Type B pancreatic cell (in vitro differentiated cells): ENCODE measurements at regions not wholly inside any gene's neighbourhood (a gene's known extent, or its start where the extent isn't known, plus 50 kb on each side); places are given as distances from the start of the nearest gene placed in this dataset.

Source experiments
- DNase-seq: peaks from one replicate; pipeline ENCODE4 v3.0.0; 2021; ENCODE audit warnings: mixed read lengths; ENCODE audit not compliant: unreplicated experiment; ENCODE audit errors: extremely low spot score
- H3K27ac Mint-ChIP-seq: 2 replicates; pipeline ENCODE4 v1.8.0; 2021; ENCODE audit warnings: mild to moderate bottlenecking, mixed read lengths
- H3K27me3 Mint-ChIP-seq: 2 replicates; pipeline ENCODE4 v1.8.0; 2021; ENCODE audit warnings: mixed read lengths
- H3K36me3 Mint-ChIP-seq: 2 replicates; pipeline ENCODE4 v1.8.0; 2021; ENCODE audit warnings: mixed read lengths
- H3K4me1 Mint-ChIP-seq: one replicate; pipeline ENCODE4 v1.8.0; 2021; ENCODE audit warnings: mixed read lengths; ENCODE audit not compliant: unreplicated experiment
- H3K4me3 Mint-ChIP-seq: 2 replicates; pipeline ENCODE4 v1.8.0; 2021; ENCODE audit warnings: mild to moderate bottlenecking, mixed read lengths
- H3K9me3 Mint-ChIP-seq: 2 replicates; pipeline ENCODE4 v1.8.0; 2021; ENCODE audit warnings: mixed read lengths
- TF ChIP-seq, protein P1 (sequence below): fragments of 200-600 bp; sonication (generic); conservative IDR thresholded peaks from 2 replicates; pipeline ENCODE4 v1.5.0; 2021; ENCODE audit warnings: antibody characterized with exemption, mild to moderate bottlenecking

DNA sequence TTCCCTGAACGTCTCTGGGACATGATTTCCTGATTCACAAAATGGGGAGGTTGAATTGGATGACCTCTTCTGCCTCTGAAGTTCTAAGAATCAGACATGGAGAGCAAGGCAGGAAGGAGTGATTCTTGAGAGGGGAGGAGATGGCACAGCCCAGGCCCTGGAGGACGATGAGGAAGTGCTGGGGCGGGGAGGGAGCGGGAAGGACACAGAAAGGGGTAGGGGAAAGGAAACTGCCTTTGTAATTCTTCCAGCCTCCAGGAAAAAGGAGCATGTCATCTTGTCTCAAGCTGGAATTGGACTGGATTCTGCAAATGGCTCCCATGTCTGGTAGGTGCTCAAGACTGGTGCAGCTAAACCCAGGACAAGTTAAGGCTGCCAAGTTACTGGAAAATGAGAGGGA, 97.0 kb upstream of the NCK2 start:
- no peaks in the 10 kb centered on the region for H3K9me3 Mint-ChIP-seq
- no peak overlapping the region for H3K4me3 Mint-ChIP-seq
- peaks cover 20% of the 10 kb centered on the region for H3K4me1 Mint-ChIP-seq
- DNase-seq = no peak
- TF ChIP-seq, protein P1, sequence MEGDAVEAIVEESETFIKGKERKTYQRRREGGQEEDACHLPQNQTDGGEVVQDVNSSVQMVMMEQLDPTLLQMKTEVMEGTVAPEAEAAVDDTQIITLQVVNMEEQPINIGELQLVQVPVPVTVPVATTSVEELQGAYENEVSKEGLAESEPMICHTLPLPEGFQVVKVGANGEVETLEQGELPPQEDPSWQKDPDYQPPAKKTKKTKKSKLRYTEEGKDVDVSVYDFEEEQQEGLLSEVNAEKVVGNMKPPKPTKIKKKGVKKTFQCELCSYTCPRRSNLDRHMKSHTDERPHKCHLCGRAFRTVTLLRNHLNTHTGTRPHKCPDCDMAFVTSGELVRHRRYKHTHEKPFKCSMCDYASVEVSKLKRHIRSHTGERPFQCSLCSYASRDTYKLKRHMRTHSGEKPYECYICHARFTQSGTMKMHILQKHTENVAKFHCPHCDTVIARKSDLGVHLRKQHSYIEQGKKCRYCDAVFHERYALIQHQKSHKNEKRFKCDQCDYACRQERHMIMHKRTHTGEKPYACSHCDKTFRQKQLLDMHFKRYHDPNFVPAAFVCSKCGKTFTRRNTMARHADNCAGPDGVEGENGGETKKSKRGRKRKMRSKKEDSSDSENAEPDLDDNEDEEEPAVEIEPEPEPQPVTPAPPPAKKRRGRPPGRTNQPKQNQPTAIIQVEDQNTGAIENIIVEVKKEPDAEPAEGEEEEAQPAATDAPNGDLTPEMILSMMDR = no peak
- H3K27ac Mint-ChIP-seq = no peak overlapping the region
- H3K27me3 Mint-ChIP-seq = peaks cover 20% of the 10 kb centered on the region
- no peaks in the 10 kb centered on the region for H3K36me3 Mint-ChIP-seq

DNA sequence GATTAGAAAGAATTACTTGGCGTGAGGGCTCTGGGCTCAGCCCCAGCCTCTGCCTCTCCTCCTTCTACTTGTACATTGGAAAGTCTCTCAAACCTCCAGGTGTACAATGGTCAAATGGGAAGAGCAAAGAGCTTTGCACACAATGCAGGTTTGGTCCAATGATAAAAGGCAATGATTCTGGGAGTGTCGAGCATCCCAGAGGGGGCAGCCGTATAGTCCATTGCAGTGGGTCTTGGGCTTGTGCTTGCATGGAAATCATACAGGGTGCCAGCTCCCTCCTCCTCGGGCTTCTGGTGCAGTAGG, 98.0 kb upstream of the NCK2 start:
- H3K36me3 Mint-ChIP-seq = no peaks in the 10 kb centered on the region
- H3K4me1 Mint-ChIP-seq = peaks cover 24% of the 10 kb centered on the region
- TF ChIP-seq, protein P1 = no peak
- no peak overlapping the region for H3K27ac Mint-ChIP-seq
- H3K27me3 Mint-ChIP-seq = peaks cover 27% of the 10 kb centered on the region
- no peak for DNase-seq
- H3K9me3 Mint-ChIP-seq = no peaks in the 10 kb centered on the region
- no peak overlapping the region for H3K4me3 Mint-ChIP-seq

DNA sequence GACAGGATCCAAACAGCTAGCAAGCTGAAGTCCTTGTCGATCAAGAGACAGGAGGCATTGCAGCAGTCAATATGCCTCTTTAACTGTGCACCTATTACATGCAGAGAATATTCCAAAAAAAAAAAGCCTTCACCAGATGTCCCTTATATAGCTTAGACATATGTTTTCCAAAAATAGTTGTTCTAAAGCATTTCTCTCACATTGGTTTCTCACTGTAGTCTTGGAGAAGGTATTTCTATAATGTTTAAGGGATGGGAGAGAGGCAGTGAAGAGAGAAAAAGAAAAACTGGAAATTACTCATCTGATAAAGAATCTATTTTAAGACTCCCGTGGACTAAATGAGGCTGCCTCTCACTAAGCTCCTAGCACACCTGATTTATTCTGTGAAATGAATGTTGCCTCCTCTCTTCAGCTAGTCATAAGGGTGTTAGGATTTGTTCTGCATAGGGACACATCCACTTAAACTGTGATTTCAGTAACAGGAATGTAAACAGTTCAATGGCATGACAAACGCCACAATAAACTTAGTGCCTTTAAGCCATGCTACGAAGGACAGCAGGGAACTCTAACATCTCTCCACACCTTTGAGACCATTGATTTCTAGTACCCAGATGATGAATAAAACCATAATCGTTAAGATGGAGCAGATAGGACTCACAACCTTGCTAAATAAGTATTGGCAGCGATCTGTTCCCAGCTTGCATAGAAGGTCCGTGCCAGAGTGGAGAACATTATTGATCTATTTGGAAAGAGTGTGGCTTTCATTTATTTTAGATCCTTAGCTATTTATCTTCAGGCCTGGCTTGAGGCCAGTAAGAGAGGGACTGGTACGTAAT, 98.6 kb upstream of the NCK2 start:
- DNase-seq = no peak
- H3K27ac Mint-ChIP-seq = no peak overlapping the region
- H3K27me3 Mint-ChIP-seq = peaks cover 27% of the 10 kb centered on the region
- TF ChIP-seq, protein P1 = no peak
- H3K9me3 Mint-ChIP-seq = no peaks in the 10 kb centered on the region
- H3K4me1 Mint-ChIP-seq = peaks cover 29% of the 10 kb centered on the region
- H3K36me3 Mint-ChIP-seq = no peaks in the 10 kb centered on the region
- H3K4me3 Mint-ChIP-seq = no peak overlapping the region

DNA sequence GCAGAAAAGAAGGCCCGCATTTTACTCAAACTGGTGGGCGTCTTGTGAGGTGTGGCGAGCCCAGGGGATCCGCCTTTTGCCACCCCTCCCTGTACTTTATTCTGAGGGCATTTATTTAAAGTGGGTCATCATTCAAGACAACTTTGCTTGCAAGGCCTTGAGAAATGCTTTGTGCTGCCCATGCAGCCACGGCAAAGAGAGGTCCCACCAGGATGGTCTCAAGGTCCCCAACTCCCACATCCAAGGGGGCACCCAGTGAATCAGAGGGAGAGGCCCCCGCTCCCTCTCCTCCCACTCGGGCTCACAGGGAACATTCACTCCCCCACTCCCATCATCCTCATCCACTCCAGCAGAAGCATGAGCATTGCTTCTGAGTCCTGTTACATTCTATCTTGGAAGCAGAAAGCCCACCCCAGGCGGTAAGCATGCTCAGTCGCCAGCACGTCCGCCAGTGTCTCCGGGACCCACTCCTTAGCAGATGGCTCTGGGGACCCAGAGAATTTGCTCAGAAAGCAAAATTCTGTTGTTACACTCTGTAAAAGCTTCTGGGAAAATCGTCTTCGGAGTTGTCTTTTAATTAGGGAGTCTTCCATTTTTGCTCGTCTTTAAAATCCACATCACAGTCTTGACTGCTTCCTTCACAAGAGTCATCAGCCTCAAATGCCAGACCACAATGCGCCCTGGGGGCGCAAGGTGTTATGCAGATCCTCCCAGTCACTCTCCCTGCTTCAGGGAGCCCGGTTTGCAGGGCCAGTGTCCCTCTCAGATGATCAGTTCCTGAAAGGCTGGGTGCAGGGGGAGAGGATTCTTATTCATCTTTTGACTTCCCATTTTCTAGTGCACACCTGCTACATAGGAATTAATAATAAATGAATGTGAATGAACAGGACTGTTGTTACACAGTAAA, 99.4 kb upstream of the NCK2 start:
- H3K27ac Mint-ChIP-seq = no peak overlapping the region
- H3K36me3 Mint-ChIP-seq = no peaks in the 10 kb centered on the region
- TF ChIP-seq, protein P1 = no peak
- no peak overlapping the region for H3K4me3 Mint-ChIP-seq
- peaks cover 29% of the 10 kb centered on the region for H3K4me1 Mint-ChIP-seq
- H3K27me3 Mint-ChIP-seq = peaks cover 27% of the 10 kb centered on the region
- H3K9me3 Mint-ChIP-seq = no peaks in the 10 kb centered on the region
- DNase-seq = no peak

DNA sequence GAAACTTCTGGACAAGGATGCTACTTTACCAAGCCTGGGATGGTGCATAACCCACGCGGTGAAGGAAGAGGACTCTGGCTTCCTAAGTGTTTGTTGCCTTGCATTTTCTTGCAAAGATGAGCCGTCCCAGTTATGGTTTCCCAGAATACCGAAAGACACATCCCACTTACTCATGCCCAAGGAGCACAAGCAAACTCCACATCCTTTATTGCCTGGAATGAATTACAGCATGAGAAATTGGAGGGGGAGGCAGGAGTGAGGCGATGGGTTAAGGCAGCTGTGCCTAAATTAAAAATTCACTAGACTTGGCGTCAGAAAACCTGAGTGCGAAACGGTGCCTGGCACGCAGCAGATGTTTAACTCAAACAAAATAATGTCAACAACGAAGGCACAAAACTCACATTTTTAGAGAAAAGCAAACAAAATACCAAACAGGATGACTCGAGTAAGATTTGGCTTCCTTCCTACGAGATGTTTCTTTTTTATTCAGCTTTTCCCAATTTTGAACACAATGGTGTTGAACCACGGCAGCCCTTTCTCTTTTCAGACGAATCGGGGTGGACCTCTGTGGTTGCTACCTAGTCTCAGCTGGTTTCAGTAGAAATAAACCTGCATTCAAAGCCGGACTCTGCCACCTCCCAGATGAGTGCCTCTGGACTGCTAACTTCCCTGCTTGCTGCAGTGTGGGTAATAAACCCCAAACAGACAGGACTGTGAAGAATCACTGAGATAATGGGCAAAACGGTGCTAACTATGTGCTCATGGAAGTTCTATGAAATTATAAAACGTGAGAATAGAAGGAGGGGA, 100.3 kb upstream of the NCK2 start:
- Mint-ChIP-seq H3K36me3 (no peaks in the 10 kb centered on the region), H3K9me3 (no peaks in the 10 kb centered on the region), H3K27me3 (peaks cover 27% of the 10 kb centered on the region), H3K4me3 (no peak overlapping the region), H3K4me1 (peaks cover 29% of the 10 kb centered on the region), H3K27ac (no peak overlapping the region)
- TF ChIP-seq, protein P1 = no peak
- DNase-seq = no peak
